D721Med (cell line): ENCODE measurements at regions not wholly inside any gene's neighbourhood (a gene's known extent, or its start where the extent isn't known, plus 50 kb on each side); places are given as distances from the start of the nearest gene placed in this dataset.
"Not testable (repeated sequence)": the region's sequence is repeated elsewhere in the genome, so short reads cannot be mapped to it uniquely, and the experiment has no call there.

Experiments used
- DNase-seq: peaks from one replicate; pipeline ENCODE4 v3.0.0; 2011; ENCODE audit warnings: low spot score; ENCODE audit not compliant: insufficient read length
- FAIRE-seq: peaks from 2 replicates; lab custom pipeline; 2011; peaks lifted over from hg19 to GRCh38; lab: Jason Lieb, UNC
- TF ChIP-seq, protein P1 (sequence below): IDR thresholded peaks from 2 replicates; pipeline ENCODE4 v1.5.1; 2012; ENCODE audit warnings: mild to moderate bottlenecking, control low read depth; ENCODE audit not compliant: insufficient read depth; ENCODE audit errors: missing control alignments

DNA sequence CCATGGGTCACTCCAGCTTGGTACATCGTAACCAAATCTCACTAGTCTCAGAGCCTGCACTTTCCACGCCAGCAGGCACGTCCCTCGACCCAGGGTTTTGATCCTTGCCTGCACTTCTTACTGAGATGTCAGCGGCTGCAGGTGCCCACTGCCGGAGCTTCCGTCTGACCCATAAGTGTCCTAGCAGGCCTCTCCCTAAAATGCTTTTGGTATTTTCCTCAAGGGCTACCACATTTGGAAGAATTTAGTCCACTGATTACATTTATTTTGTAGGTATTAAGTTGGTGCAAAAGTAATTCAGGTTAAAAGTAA lies 175.0 kb upstream of the FBXO11 start:
- DNase-seq (no peak), FAIRE-seq (no peak)
- TF ChIP-seq, protein P1, sequence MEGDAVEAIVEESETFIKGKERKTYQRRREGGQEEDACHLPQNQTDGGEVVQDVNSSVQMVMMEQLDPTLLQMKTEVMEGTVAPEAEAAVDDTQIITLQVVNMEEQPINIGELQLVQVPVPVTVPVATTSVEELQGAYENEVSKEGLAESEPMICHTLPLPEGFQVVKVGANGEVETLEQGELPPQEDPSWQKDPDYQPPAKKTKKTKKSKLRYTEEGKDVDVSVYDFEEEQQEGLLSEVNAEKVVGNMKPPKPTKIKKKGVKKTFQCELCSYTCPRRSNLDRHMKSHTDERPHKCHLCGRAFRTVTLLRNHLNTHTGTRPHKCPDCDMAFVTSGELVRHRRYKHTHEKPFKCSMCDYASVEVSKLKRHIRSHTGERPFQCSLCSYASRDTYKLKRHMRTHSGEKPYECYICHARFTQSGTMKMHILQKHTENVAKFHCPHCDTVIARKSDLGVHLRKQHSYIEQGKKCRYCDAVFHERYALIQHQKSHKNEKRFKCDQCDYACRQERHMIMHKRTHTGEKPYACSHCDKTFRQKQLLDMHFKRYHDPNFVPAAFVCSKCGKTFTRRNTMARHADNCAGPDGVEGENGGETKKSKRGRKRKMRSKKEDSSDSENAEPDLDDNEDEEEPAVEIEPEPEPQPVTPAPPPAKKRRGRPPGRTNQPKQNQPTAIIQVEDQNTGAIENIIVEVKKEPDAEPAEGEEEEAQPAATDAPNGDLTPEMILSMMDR = no peak

DNA sequence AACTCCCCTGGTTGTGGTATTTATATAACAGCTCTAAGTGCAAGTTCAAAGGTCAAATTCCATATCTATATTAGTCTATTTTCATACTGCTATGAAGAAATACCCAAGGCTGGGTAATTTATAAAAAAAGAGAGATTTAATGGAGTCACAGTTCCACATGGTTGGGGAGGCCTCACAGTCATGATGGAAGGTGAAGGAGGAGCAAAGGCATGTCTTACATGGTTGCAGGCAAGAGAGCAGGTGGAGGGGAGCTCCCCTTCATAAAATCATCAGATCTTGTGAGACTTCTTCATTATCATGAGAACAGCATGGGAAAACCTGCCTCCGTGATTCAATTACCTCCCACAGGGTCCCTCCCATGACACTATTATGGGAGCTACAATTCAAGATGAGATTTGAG lies 179.6 kb upstream of the FBXO11 start:
- TF ChIP-seq, protein P1 = no peak
- FAIRE-seq = no peak

DNA sequence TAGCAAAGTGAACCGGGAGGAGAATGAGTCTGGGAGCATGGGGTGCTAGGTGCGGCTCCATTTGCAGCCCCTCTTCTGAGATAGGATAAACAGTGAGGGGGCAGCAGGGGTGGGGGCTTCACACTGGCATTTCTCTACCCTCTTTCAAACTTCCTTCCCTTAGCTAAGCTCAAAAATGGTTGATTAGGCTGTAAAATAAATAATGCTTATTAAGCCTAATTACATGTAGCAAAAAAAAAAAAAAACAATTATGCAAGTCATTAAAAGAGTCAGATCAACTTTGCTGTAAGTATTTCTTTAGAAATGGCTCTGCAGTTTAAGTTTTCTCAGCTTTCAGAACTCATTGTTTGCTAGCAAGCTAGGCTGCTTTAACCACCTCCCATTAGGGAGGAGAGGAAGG lies 182.7 kb upstream of the FBXO11 start:
- TF ChIP-seq, protein P1 = no peak
- no peak for FAIRE-seq
- DNase-seq = no peak

More for the DNA sequence above, 179.6 kb upstream of the FBXO11 start:
- DNase-seq = no peak

GRCh38 chr2:48089644-48090043 lies 183.3 kb upstream of the FBXO11 start:
- DNase-seq (no peak), FAIRE-seq (no peak)
- TF ChIP-seq, protein P1 = no peak

GRCh38 chr2:48092846-48093803 lies 186.8 kb upstream of the FBXO11 start:
- DNase-seq (no peak), FAIRE-seq (no peak)
- TF ChIP-seq, protein P1 = no peak

- not testable (repeated sequence) for FAIRE-seq
These were observed 190.5 kb upstream of the FBXO11 start for GRCh38 chr2:48096765-48097164.

GRCh38 chr2:48098539-48098938 lies 192.2 kb upstream of the FBXO11 start:
- FAIRE-seq = no peak
- TF ChIP-seq, protein P1 = no peak

More at GRCh38 chr2:48096765-48097164, 190.5 kb upstream of the FBXO11 start:
- DNase-seq = not testable (repeated sequence)

GRCh38 chr2:48104418-48104817 lies 198.1 kb upstream of the FBXO11 start:
- DNase-seq (no peak), FAIRE-seq (no peak)
- TF ChIP-seq, protein P1 = no peak

More at GRCh38 chr2:48098539-48098938, 192.2 kb upstream of the FBXO11 start:
- no peak for DNase-seq
